ENCODE measurements at regions not wholly inside any gene's neighbourhood (a gene's known extent, or its start where the extent isn't known, plus 50 kb on each side); places are given as distances from the start of the nearest gene placed in this dataset.

GRCh38 chr3:154743418-154743817 is 313.4 kb upstream of the GPR149 start:
- Histone ChIP-seq H3K36me3 (no peaks in the 10 kb centered on the region), H3K4me1 (no peaks in the 10 kb centered on the region), H3K27ac (no peak overlapping the region), H3K9me3 (peaks cover 0 to 19% (median 12%) of the 10 kb centered on the region in 8 donors), H3K4me3 (no peak overlapping the region), H3K27me3 (replicated peaks in 1 of 7) (no peaks in the 10 kb centered on the region)
- TF ChIP-seq POLR2A (IDR thresholded peaks at IDR 0.05) (no peak), POLR2AphosphoS5 (IDR thresholded peaks at IDR 0.05) (no peak), CTCF (IDR thresholded peaks at IDR 0.05 in 8 of 11, conservative IDR thresholded peaks at IDR 0.05 in 3 of 11) (no peak)
- intact Hi-C loops (cut with DNase I; ENCODE audit: low total_unique reads) = no loop called here
- no peak for DNase-seq

DNA sequence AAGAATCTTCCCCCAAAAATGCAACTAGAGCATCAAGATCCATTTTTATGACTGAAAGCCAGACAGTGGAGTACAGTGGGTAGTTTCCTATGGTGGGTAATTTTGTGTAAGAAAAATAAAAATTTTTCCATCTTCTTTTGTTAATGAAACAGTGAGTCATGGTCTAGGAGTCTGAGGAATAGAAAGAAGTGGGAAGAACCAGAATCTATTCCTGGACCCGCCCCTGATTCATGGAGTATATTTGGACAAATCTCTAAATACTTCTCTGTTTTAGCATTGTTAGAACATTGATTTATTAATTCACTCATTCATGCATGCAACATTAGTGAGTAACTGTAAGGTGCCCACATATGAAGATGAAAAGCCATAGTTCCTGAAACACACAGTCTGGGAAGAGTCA is 304.5 kb upstream of the GPR149 start:
- H3K4me1 ChIP-seq = no peaks in the 10 kb centered on the region
- DNase-seq = no peak
- no peak for TF ChIP-seq POLR2A (IDR thresholded peaks at IDR 0.05)
- TF ChIP-seq CTCF (IDR thresholded peaks at IDR 0.05 in 8 of 11, conservative IDR thresholded peaks at IDR 0.05 in 3 of 11) = no peak
- no peak for TF ChIP-seq POLR2AphosphoS5 (IDR thresholded peaks at IDR 0.05)
- no peaks in the 10 kb centered on the region for H3K27me3 ChIP-seq (replicated peaks in 1 of 7)
- H3K36me3 ChIP-seq = no peaks in the 10 kb centered on the region
- H3K27ac ChIP-seq = no peak overlapping the region
- intact Hi-C loops (cut with DNase I; ENCODE audit: low total_unique reads) = no loop called here
- WGBS, 5 donors = 84 to 100% (median 92%) methylated on average over 1 of the region's 1 CpG
- H3K9me3 ChIP-seq = no peaks in the 10 kb centered on the region
- H3K4me3 ChIP-seq = no peak overlapping the region

GRCh38 chr3:154730186-154730585 is 300.2 kb upstream of the GPR149 start:
- H3K36me3 ChIP-seq = no peaks in the 10 kb centered on the region
- intact Hi-C loops (cut with DNase I; ENCODE audit: low total_unique reads) = no loop called here
- no peaks in the 10 kb centered on the region for H3K27me3 ChIP-seq (replicated peaks in 1 of 7)
- no peak for TF ChIP-seq CTCF (IDR thresholded peaks at IDR 0.05 in 8 of 11, conservative IDR thresholded peaks at IDR 0.05 in 3 of 11)
- TF ChIP-seq POLR2A (IDR thresholded peaks at IDR 0.05) = no peak
- TF ChIP-seq POLR2AphosphoS5 (IDR thresholded peaks at IDR 0.05) = no peak
- no peaks in the 10 kb centered on the region for H3K9me3 ChIP-seq
- no peak overlapping the region for H3K27ac ChIP-seq
- no peak overlapping the region for H3K4me3 ChIP-seq
- 59 to 78% (median 64%) methylated on average over 1 of the region's 1 CpG for WGBS, 5 donors
- no peaks in the 10 kb centered on the region for H3K4me1 ChIP-seq
- DNase-seq = no peak

GRCh38 chr3:154729741-154730140 is 299.8 kb upstream of the GPR149 start:
- H3K4me1 ChIP-seq = no peaks in the 10 kb centered on the region
- H3K36me3 ChIP-seq = no peaks in the 10 kb centered on the region
- no peak overlapping the region for H3K27ac ChIP-seq
- H3K4me3 ChIP-seq = no peak overlapping the region
- 86 to 93% (median 88%) methylated on average over 2 of the region's 2 CpGs for WGBS, 5 donors
- no peak for DNase-seq
- no peaks in the 10 kb centered on the region for H3K9me3 ChIP-seq
- TF ChIP-seq POLR2A (IDR thresholded peaks at IDR 0.05) = no peak
- no peak for TF ChIP-seq POLR2AphosphoS5 (IDR thresholded peaks at IDR 0.05)
- no peak for TF ChIP-seq CTCF (IDR thresholded peaks at IDR 0.05 in 8 of 11, conservative IDR thresholded peaks at IDR 0.05 in 3 of 11)
- intact Hi-C loops (cut with DNase I; ENCODE audit: low total_unique reads) = no loop called here
- H3K27me3 ChIP-seq (replicated peaks in 1 of 7) = no peaks in the 10 kb centered on the region

Data from spleen (tissue), 11 donors.